ENCODE measurements at regions not wholly inside any gene's neighbourhood (a gene's known extent, or its start where the extent isn't known, plus 50 kb on each side); places are given as distances from the start of the nearest gene placed in this dataset.
A peak's percentile ranks its signal among the peaks of the same experiment; 100 is the strongest.

GRCh38 chr9:118423021-118423420, 718.8 kb downstream of the TLR4 start:
- DNase-seq = no peak

GRCh38 chr9:118423721-118424120, 719.5 kb downstream of the TLR4 start:
- no peak for DNase-seq

GRCh38 chr9:118426772-118427171, 722.6 kb downstream of the TLR4 start:
- DNase-seq = no peak

GRCh38 chr9:118438810-118439209, 734.6 kb downstream of the TLR4 start:
- no peak for DNase-seq

GRCh38 chr9:118439441-118439840, 735.2 kb downstream of the TLR4 start:
- no peak for DNase-seq

GRCh38 chr9:118444403-118444802, 740.2 kb downstream of the TLR4 start:
- DNase-seq = no peak

GRCh38 chr9:118446943-118447639, 742.9 kb downstream of the TLR4 start:
- DNase-seq = no peak

- no peak for DNase-seq
Observed at GRCh38 chr9:118449554-118449953, 745.4 kb downstream of the TLR4 start.

GRCh38 chr9:118455259-118455658, 751.1 kb downstream of the TLR4 start:
- DNase-seq = no peak

- no peak for DNase-seq
Observed at GRCh38 chr9:118455788-118456187, 751.6 kb downstream of the TLR4 start.

- DNase-seq = no peak
Observed at GRCh38 chr9:118457171-118458000, 753.2 kb downstream of the TLR4 start.

GRCh38 chr9:118459913-118460312, 755.7 kb downstream of the TLR4 start:
- DNase-seq = no peak

- DNase-seq = no peak
Observed at GRCh38 chr9:118463419-118463818, 759.2 kb downstream of the TLR4 start.

GRCh38 chr9:118473521-118473920, 769.3 kb downstream of the TLR4 start:
- no peak for DNase-seq

GRCh38 chr9:118478752-118479151, 774.5 kb downstream of the TLR4 start:
- DNase-seq = no peak

- DNase-seq = no peak
Observed at GRCh38 chr9:118482306-118482705, 778.1 kb downstream of the TLR4 start.

- DNase-seq = no peak
Observed at GRCh38 chr9:118483677-118484076, 779.5 kb downstream of the TLR4 start.

- DNase-seq = no peak
Observed at GRCh38 chr9:118503236-118503635, 799.0 kb downstream of the TLR4 start.

GRCh38 chr9:118510711-118511110, 806.5 kb downstream of the TLR4 start:
- DNase-seq = no peak

- DNase-seq = no peak
Observed at GRCh38 chr9:118515947-118516346, 811.7 kb downstream of the TLR4 start.

GRCh38 chr9:118521261-118521660, 817.1 kb downstream of the TLR4 start:
- no peak for DNase-seq

GRCh38 chr9:118522093-118523028, 818.2 kb downstream of the TLR4 start:
- peak; percentile 58 for DNase-seq

GRCh38 chr9:118527261-118527660, 823.1 kb downstream of the TLR4 start:
- DNase-seq = no peak
